ENCODE measurements at regions not wholly inside any gene's neighbourhood (a gene's known extent, or its start where the extent isn't known, plus 50 kb on each side); places are given as distances from the start of the nearest gene placed in this dataset.
"Not testable (repeated sequence)": the region's sequence is repeated elsewhere in the genome, so short reads cannot be mapped to it uniquely, and the experiment has no call there.

DNA sequence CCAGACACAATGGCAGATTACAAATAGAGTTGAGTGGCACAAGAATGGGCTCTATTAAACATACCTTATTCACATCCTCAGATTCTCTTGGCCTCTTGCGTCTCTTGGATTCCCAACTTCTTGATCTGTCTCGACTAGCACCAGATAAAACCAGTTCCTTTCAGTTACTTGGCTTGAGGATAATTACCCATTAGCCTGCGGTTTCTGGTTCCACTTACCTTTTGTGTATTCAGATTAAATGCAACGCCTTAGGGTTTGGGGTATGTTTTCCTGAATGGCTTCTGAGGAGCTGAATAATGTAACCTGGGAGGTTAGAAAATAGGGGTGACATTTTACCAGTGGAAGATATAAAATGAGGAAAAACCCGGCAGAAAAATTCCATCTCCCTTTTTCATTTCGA is 154.4 kb upstream of the TSPY2 start:
- DNase-seq: peak; percentile 20

DNA sequence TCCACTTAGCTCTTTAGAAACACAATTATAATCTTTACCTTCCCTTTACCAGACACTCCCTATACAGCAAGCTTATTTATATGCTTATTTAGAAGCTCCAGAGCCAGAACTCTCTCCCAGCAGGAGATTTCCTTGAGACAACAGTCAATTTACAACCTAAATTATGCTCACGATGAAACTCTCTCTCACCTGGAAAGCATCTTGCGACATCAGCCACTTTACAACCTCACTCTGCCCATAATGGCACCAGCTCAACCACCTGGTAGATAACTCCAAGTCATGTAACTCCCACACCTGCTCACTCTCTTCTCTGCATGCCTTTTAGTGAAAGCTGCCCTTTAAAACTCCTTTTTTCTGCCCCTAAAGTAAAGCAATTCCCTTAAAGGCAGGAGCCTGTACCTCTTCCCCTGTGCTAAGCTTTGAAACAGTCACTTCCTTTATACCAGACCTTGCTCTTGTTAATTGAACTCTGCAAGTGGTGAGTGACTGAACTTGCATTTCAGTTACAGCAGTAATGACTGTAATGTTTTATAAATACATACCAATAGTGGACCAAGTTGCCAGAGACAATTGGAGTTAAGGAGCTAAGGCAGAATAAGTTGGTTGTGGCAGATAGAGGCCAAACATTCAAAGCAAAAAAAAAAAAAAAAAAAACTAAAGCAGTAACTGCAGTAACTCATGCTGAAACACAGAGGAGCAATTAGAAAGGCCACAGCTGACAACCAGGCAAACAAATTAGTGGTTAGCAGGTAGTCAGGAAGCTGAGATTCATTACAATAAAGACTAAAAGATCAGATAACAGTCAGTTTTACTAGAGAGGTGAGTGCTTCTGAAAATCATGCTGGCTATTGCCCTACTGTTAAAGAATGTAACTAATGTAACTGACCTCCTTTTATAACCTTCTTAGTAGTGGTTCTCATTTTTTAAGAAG is 115.1 kb upstream of the TSPY2 start:
- DNase-seq: peak; percentile 74

DNA sequence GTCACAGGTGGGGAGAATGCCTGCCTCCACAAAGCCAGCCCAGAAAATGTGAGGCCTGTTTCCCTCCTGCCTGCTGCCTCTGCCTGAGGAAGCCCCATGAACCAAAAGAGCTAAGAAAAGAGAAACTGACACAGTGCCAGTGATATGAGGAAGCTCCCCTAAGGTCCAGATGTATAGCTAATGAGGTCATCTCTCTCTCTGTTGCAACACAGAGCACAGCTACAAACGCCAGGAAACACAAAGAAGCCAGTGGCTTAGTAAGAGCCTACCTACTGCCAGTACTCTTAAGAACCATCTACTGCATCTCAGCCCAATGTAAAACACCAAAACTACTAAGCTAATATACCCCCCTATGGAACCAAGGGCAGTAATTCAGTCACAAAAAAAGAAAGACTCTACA is 109.9 kb upstream of the TSPY2 start:
- not testable (repeated sequence) for DNase-seq

All from NCI-H2171 treated with DMSO at 0.1 percent for 48 hours (cell line).